PC-3 (cell line): ENCODE measurements at regions not wholly inside any gene's neighbourhood (a gene's known extent, or its start where the extent isn't known, plus 50 kb on each side); places are given as distances from the start of the nearest gene placed in this dataset.

ENCODE experiments used
- ATAC-seq: fragments of 200-7000 bp; cut with Tn5 transposase; 2 replicates; pipeline ENCODE4 v1.9.1; 2020; ENCODE audit warnings: mild to moderate bottlenecking, moderate library complexity
- BruUV-seq: library from RNA; stranded (reverse); fragments of 400-500 nt; replicated peaks from 2 replicates; lab custom pipeline; 2021; lab: Mats Ljungman, UMichigan
- CTCF ChIA-PET: fragments of 300-600 bp; sonication (Branson Sonifier 250); formaldehyde crosslinking; loops from one replicate; lab custom pipeline; 2022; ENCODE audit warnings: antibody characterized with exemption; lab: Charles Lee
- POLR2A ChIA-PET: fragments of 300-600 bp; sonication (Branson Sonifier 250); formaldehyde crosslinking; loops from one replicate; lab custom pipeline; 2022; ENCODE audit warnings: antibody characterized with exemption; ENCODE audit not compliant: unreplicated experiment; lab: Charles Lee
- DNase-seq: peaks from one replicate; pipeline ENCODE4 v3.0.0-alpha.2; 2015
- H2AFZ ChIP-seq: fragments of 300-600 bp; sonication (generic); 2 replicates; pipeline ENCODE4 v1.6.0; 2016; ENCODE audit warnings: antibody characterized with exemption, low read length
- H3F3A ChIP-seq: fragments of 300-600 bp; sonication (generic); one replicate; pipeline ENCODE4 v1.6.0; 2017; ENCODE audit warnings: antibody characterized with exemption, low read length, control low read depth, mild to moderate bottlenecking; ENCODE audit not compliant: unreplicated experiment
- H3K27ac ChIP-seq: fragments of 300-600 bp; sonication (generic); 2 replicates; pipeline ENCODE4 v1.5.1; 2016; ENCODE audit warnings: mild to moderate bottlenecking, low read length
- H3K27me3 ChIP-seq: fragments of 300-600 bp; sonication (generic); 2 replicates; pipeline ENCODE4 v1.6.1; 2016; ENCODE audit warnings: low read length, mixed read lengths
- H3K36me3 ChIP-seq: fragments of 300-600 bp; sonication (generic); 2 replicates; pipeline ENCODE4 v1.6.1; 2016; ENCODE audit warnings: low read depth, mixed run types, low read length, mixed read lengths
- H3K4me1 ChIP-seq: fragments of 300-600 bp; sonication (generic); 2 replicates; pipeline ENCODE4 v1.5.1; 2016; ENCODE audit warnings: low read length; ENCODE audit not compliant: insufficient read depth
- H3K4me2 ChIP-seq: fragments of 300-600 bp; sonication (generic); 2 replicates; pipeline ENCODE4 v1.6.0; 2016; ENCODE audit warnings: low read length
- H3K4me3 ChIP-seq: fragments of 300-600 bp; sonication (generic); 2 replicates; pipeline ENCODE4 v1.5.1; 2016; ENCODE audit warnings: mild to moderate bottlenecking, low read length, mixed read lengths
- H3K79me2 ChIP-seq: fragments of 300-600 bp; sonication (generic); 2 replicates; pipeline ENCODE4 v1.6.1; 2017; ENCODE audit warnings: low read length, mixed read lengths
- H3K9ac ChIP-seq: fragments of 300-600 bp; sonication (generic); 2 replicates; pipeline ENCODE4 v1.6.0; 2016; ENCODE audit warnings: mild to moderate bottlenecking, low read length
- H3K9me2 ChIP-seq: fragments of 300-600 bp; sonication (generic); replicated peaks from 2 replicates; pipeline ENCODE4 v1.6.1; 2016; ENCODE audit warnings: mixed run types, low read length, mixed read lengths
- H3K9me3 ChIP-seq: fragments of 300-600 bp; sonication (generic); 2 replicates; pipeline ENCODE4 v1.6.1; 2016; ENCODE audit warnings: low read length, mixed read lengths
- H4K20me1 ChIP-seq: fragments of 300-600 bp; sonication (generic); 2 replicates; pipeline ENCODE4 v1.6.1; 2016; ENCODE audit warnings: low read length, mixed read lengths
- EZH2 ChIP-seq: fragments of 300-600 bp; sonication (generic); IDR thresholded peaks from one replicate; pipeline ENCODE4 v1.6.1; 2017; ENCODE audit warnings: antibody characterized with exemption, mild to moderate bottlenecking, low read length; ENCODE audit not compliant: unreplicated experiment
- EZH2phosphoT487 ChIP-seq: fragments of 300-600 bp; sonication (generic); IDR thresholded peaks from 2 replicates; pipeline ENCODE4 v1.6.1; 2018; ENCODE audit warnings: mild to moderate bottlenecking, antibody characterized with exemption, low read length, borderline replicate concordance
- intact Hi-C: fragments of 100-400 bp; cut with micrococcal nuclease; formaldehyde crosslinking; loops from 2 replicates; pipeline ENCODE4 v1.9.0; 2023
- TF ChIP-seq, protein P1 (sequence below): fragments of 300-600 bp; sonication (generic); conservative IDR thresholded peaks from 2 replicates; pipeline ENCODE4 v1.5.1; 2017; ENCODE audit warnings: antibody characterized with exemption, low read depth, mild to moderate bottlenecking, low read length

DNA sequence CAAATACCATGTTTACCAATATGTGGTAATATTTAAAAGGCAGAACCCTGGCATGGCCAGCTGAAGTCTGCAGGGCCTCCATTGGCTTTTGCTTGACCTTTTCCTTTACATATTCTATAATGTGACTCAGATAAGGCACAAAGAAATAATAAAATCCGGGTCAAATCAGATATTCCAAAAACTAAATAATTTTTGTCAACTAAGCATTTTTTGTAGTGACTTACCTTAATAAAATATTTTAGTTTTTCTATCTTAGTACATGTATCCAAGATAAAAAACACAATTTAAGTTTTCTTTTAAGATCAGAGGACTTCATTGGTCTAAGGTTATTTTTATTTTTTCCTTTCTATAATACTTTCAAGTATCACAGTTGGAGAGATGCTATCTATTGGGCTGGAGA, 179.4 kb upstream of the ADAMTS5 start:
- H3K4me2 ChIP-seq: no peak overlapping the region
- POLR2A ChIA-PET: no interaction called here
- ATAC-seq: no peak
- CTCF ChIA-PET: no interaction called here
- no peak overlapping the region for H2AFZ ChIP-seq
- H3K9me3 ChIP-seq: no peaks in the 10 kb centered on the region
- no peaks in the 10 kb centered on the region for H3K9me2 ChIP-seq
- intact Hi-C loops: no loop called here
- H4K20me1 ChIP-seq: no peaks in the 10 kb centered on the region
- H3K79me2 ChIP-seq: no peaks in the 10 kb centered on the region
- H3K36me3 ChIP-seq: no peaks in the 10 kb centered on the region
- no TSS peak for BruUV-seq
- H3F3A ChIP-seq: no peaks in the 10 kb centered on the region
- no peak for DNase-seq
- TF ChIP-seq, protein P1, sequence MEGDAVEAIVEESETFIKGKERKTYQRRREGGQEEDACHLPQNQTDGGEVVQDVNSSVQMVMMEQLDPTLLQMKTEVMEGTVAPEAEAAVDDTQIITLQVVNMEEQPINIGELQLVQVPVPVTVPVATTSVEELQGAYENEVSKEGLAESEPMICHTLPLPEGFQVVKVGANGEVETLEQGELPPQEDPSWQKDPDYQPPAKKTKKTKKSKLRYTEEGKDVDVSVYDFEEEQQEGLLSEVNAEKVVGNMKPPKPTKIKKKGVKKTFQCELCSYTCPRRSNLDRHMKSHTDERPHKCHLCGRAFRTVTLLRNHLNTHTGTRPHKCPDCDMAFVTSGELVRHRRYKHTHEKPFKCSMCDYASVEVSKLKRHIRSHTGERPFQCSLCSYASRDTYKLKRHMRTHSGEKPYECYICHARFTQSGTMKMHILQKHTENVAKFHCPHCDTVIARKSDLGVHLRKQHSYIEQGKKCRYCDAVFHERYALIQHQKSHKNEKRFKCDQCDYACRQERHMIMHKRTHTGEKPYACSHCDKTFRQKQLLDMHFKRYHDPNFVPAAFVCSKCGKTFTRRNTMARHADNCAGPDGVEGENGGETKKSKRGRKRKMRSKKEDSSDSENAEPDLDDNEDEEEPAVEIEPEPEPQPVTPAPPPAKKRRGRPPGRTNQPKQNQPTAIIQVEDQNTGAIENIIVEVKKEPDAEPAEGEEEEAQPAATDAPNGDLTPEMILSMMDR: no peak
- TF ChIP-seq EZH2: no peak
- TF ChIP-seq EZH2phosphoT487: no peak
- no peak overlapping the region for H3K27ac ChIP-seq
- H3K4me1 ChIP-seq: no peaks in the 10 kb centered on the region
- H3K4me3 ChIP-seq: no peak overlapping the region
- H3K27me3 ChIP-seq: no peaks in the 10 kb centered on the region
- H3K9ac ChIP-seq: no peak overlapping the region

DNA sequence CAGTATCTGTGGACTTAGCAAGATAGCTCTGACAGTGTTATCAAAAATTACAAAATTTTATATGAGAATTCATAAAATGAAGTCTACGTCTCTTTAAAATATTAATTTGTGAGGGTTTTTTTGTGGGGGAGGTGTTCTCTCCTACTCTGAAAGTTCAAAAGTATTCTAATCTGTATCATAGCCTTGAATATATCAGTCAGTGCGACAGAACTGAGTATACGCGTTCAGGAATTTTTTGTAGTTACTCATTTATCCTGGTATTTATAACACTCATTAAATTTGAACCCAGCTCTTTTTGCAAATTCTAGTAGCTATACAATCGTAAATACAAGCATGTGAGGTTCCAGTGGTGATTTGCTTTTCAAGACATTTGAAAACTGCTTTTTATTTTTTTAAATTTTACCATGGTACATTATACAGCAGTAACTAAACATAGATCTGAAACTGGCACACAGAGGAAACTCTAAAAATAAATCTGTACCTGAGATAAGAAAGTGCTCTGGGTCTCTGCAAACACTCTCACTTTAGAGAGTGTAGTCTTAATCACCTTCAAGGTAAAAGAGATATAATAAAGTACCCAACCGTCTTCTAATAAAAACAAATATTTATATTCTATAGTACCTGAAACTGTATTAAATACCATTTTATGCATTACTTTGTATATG, 178.4 kb upstream of the ADAMTS5 start:
- TF ChIP-seq EZH2: no peak
- TF ChIP-seq EZH2phosphoT487: no peak
- TF ChIP-seq, protein P1: no peak
- no peaks in the 10 kb centered on the region for H3K9me3 ChIP-seq
- DNase-seq: no peak

DNA sequence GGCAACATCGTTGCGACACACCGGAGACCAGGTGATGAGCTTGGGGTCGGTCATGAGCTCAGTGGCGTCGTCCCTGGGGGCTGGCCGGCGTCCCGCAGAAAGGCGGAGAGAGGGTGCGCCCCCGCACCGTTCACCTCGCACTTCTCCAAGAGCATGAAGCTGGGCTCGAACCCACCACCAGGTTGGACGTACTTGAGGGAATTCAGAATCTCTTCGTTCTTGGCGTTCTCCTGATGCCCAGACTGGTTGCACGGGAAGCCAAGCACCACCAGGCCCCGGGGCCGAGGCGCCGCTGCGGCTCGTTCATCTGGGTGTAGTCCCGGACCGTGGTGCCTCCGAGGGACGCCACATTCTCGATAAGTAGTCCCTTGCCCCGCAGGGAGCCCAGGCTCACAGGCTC, 176.6 kb upstream of the ADAMTS5 start:
- Histone ChIP-seq H3F3A (no peaks in the 10 kb centered on the region), H4K20me1 (no peaks in the 10 kb centered on the region), H3K79me2 (no peaks in the 10 kb centered on the region), H3K4me3 (no peak overlapping the region), H3K4me1 (no peaks in the 10 kb centered on the region), H3K9me2 (no peaks in the 10 kb centered on the region), H3K27me3 (no peaks in the 10 kb centered on the region), H3K36me3 (no peaks in the 10 kb centered on the region), H3K9me3 (0 out of 2 replicates have a peak, but pooled peaks cover 6% of the 10 kb centered on the region), H3K4me2 (no peak overlapping the region), H3K27ac (no peak overlapping the region), H2AFZ (no peak overlapping the region), H3K9ac (no peak overlapping the region)
- POLR2A ChIA-PET: no interaction called here
- intact Hi-C loops: no loop called here
- TF ChIP-seq EZH2 (no peak), EZH2phosphoT487 (no peak)
- TF ChIP-seq, protein P1: no peak
- BruUV-seq: no TSS peak
- ATAC-seq (no peak), DNase-seq (no peak)
- CTCF ChIA-PET: no interaction called here

More for the DNA sequence above, 178.4 kb upstream of the ADAMTS5 start:
- Histone ChIP-seq H3F3A (no peaks in the 10 kb centered on the region), H3K9ac (no peak overlapping the region), H3K36me3 (no peaks in the 10 kb centered on the region), H3K4me1 (no peaks in the 10 kb centered on the region), H3K4me2 (no peak overlapping the region), H3K4me3 (no peak overlapping the region), H3K27ac (no peak overlapping the region), H4K20me1 (no peaks in the 10 kb centered on the region), H3K27me3 (no peaks in the 10 kb centered on the region), H3K9me2 (no peaks in the 10 kb centered on the region), H3K79me2 (no peaks in the 10 kb centered on the region), H2AFZ (no peak overlapping the region)
- ATAC-seq: no peak
- POLR2A ChIA-PET: no interaction called here
- intact Hi-C loops: no loop called here
- CTCF ChIA-PET: no interaction called here
- no TSS peak for BruUV-seq
